Fibroblast of the aortic adventitia (primary cell): ENCODE measurements at regions not wholly inside any gene's neighbourhood (a gene's known extent, or its start where the extent isn't known, plus 50 kb on each side); places are given as distances from the start of the nearest gene placed in this dataset.
A peak's percentile ranks its signal among the peaks of the same experiment; 100 is the strongest.

Experiments used
- DNase-seq: peaks from one replicate; pipeline ENCODE4 v3.0.0-alpha.2; 2010; ENCODE audit warnings: low read depth
- H3K4me3 ChIP-seq: 2 replicates; pipeline ENCODE4 v1.5.1; 2011; ENCODE audit warnings: low read depth, mild to moderate bottlenecking, control low read depth, low read length, moderate library complexity
- TF ChIP-seq, protein P1 (sequence below): IDR thresholded peaks from 2 replicates; pipeline ENCODE4 v1.5.1; 2011; ENCODE audit warnings: mild to moderate bottlenecking, low read length, control low read depth, inconsistent platforms; ENCODE audit not compliant: insufficient read depth

DNA sequence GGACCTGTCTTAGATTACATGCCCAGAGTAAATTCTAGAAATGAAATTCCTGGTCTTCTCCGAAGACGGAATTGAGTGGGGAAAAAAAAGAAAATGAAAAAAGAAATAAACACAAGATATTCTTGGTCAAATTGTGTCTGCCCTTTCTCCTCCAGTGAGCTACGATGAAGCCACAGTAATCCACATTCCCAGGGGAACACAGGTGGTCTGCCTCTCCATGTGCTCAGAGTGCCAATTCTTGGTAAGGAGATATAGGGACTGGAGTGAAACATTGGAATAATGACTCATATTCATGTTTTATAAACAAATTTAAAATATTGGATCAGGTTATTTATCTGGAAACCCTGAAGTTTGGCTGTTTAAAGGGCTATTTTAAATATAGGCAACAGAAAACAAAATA is 54.2 kb upstream of the MGST2 start:
- DNase-seq = no peak
- TF ChIP-seq, protein P1, sequence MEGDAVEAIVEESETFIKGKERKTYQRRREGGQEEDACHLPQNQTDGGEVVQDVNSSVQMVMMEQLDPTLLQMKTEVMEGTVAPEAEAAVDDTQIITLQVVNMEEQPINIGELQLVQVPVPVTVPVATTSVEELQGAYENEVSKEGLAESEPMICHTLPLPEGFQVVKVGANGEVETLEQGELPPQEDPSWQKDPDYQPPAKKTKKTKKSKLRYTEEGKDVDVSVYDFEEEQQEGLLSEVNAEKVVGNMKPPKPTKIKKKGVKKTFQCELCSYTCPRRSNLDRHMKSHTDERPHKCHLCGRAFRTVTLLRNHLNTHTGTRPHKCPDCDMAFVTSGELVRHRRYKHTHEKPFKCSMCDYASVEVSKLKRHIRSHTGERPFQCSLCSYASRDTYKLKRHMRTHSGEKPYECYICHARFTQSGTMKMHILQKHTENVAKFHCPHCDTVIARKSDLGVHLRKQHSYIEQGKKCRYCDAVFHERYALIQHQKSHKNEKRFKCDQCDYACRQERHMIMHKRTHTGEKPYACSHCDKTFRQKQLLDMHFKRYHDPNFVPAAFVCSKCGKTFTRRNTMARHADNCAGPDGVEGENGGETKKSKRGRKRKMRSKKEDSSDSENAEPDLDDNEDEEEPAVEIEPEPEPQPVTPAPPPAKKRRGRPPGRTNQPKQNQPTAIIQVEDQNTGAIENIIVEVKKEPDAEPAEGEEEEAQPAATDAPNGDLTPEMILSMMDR = no peak

DNA sequence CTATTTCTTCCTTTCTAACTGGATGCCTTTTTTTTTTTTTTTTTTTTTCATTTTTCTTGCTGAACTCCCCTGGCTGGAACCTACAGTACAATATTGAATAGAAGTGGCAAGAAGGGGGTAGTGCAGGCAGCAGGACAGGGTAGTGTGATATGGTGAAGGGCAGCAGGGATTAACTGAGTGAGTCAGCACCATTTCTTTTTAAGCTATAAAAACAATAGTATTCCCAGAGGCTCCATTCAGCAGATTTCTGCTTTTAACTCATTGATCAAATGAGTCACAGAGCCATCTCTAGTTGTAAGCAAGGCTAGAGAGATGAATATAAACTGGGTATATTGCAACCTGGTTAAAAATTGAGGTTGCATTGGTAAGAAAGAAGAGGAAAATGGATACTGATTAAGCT is 53.6 kb upstream of the SETD7 start:
- no peak overlapping the region for H3K4me3 ChIP-seq
- DNase-seq = peak; percentile 70
- TF ChIP-seq, protein P1 = no peak

More for the DNA sequence above, 54.2 kb upstream of the MGST2 start:
- no peak overlapping the region for H3K4me3 ChIP-seq

DNA sequence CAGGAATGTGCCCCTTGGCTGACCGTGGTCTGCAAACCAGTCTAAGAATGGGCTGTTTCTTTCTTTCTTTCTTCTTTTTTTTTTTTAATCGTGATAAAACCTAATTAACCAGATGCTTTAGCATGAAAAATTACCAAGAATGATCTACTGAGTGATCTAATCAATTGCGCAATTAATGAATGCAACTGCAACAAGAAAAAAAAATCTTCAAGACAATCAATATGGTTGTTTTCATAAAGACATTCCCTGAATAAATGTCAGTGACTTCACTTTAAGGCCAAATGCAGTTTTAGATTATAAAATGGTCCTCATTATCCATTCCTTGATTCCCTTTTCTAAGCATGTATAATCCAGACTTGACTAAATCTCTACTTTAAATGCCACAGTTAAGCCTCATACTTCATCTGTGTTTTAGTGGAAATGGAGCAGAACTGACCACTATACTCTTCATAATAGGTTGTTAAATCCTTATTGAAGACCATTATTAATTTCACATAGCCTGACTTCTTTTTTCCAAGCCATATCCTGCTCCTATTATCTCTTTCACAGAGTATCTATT is 51.6 kb upstream of the SETD7 start:
- H3K4me3 ChIP-seq = no peak overlapping the region
- DNase-seq = peak; percentile 27
- TF ChIP-seq, protein P1 = no peak

DNA sequence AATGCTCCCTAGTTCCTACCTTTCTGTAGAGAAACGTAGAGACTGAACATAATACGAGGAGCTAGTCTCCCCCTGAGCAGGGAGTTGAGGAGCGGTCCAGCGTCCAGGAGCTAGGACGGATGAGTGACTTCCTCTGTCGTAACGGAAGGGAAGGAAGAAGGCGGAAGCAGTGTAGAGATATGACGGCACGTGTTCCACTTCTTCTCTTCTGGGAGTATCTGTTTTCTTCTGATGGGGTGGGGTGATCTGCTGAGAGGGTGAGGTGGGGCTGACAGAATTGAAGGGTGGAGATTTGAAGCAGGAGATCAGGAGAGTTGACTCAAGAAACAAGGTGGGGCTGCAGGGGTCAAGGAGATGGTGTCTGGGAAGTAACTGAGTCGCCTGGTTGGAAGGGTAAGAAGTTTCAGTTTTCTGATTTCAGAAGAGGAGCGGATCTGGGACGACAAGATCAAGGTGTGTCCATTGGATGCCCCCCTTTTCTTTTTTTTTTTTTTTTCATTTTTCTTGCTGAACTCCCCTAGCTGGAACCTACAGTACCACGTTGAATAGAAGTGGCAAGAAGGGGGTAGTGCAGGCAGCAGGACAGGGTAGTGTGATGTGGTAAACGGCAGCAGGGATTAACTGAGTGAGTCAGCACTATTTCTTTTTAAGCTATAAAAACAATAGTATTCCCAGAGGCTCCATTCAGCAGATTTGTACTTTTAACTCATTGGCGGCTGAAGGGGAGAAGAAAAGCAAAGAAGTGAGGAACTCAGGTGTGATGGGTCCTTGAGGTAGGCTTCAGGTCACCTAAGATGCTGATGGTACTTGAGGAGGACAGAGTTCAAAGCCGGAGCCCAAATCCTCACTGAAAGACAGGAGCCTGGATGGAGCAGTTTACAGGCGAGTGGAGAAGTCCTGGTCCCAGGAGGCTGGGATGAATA is 50.8 kb upstream of the SETD7 start:
- TF ChIP-seq, protein P1 = peak; percentile 47
- H3K4me3 ChIP-seq = no peak overlapping the region
- DNase-seq = peak; percentile 74

DNA sequence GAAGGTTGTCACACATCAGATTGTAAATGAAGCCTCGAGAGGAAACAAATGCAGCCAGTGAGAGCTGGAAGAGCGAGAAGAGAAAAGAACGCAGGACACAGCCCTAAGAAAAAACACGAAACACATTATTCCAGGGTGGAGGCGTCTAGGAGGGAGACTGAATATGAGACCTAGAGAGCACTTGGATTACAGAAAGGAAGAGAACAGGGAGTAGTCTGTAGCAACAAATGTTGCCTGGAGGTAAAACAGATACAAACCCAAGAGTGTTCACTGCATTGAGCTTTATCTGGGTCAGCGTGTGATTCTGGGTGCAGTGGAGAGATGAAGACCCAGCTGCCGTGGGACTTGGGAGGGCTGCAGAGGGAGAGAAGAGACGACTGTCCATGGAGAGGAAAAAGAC is 50.1 kb upstream of the SETD7 start:
- DNase-seq = no peak
- TF ChIP-seq, protein P1 = no peak
- H3K4me3 ChIP-seq = no peak overlapping the region
